Body of pancreas (tissue), 4 donors: ENCODE measurements at regions not wholly inside any gene's neighbourhood (a gene's known extent, or its start where the extent isn't known, plus 50 kb on each side); places are given as distances from the start of the nearest gene placed in this dataset.

Source experiments
- ATAC-seq: fragments of 150-250 bp; one replicate; pipeline ENCODE4 v1.9.1; 2016
- DNase-seq, 4 donors: peaks; one replicate each; pipeline ENCODE4 v3.0.0-alpha.2; 2019
- H3K27ac ChIP-seq, 4 donors: fragments of 200-600 bp; sonication (generic); 1 replicate in 3 of 4; 2 replicates in 1 of 4; pipeline versions ENCODE4 v1.5.1 to v1.6.1; 2016 to 2019; ENCODE audit warnings: mild to moderate bottlenecking in 1 of 4, mixed read lengths in 1 of 4, moderate library complexity in 1 of 4
- H3K27me3 ChIP-seq, 2 donors: fragments of 200-600 bp; sonication (generic); one replicate each; pipeline ENCODE4 v1.6.0; 2016; ENCODE audit warnings: mild to moderate bottlenecking in 1 of 2
- H3K36me3 ChIP-seq, 2 donors: fragments of 200-600 bp; sonication (generic); replicated peaks in 1 of 2; 2 replicates each; pipeline ENCODE4 v1.5.1; 2016; ENCODE audit warnings: low read depth in 2 of 2; ENCODE audit not compliant: insufficient read depth in 1 of 2
- H3K4me1 ChIP-seq: fragments of 200-600 bp; sonication (generic); one replicate; pipeline ENCODE4 v1.6.0; 2016
- H3K4me3 ChIP-seq, 2 donors: fragments of 200-600 bp; sonication (generic); 1 replicate in 1 of 2; 2 replicates in 1 of 2; pipeline ENCODE4 v1.5.1; 2016 to 2019
- H3K9me3 ChIP-seq, 3 donors: fragments of 200-600 bp; sonication (generic); 1 replicate in 2 of 3; 2 replicates in 1 of 3; pipeline ENCODE4 v1.5.1; 2016
- POLR2A ChIP-seq, 3 donors: fragments of 450-650 bp; IDR thresholded peaks; one replicate each; pipeline ENCODE4 v1.6.1; 2016; ENCODE audit warnings: antibody characterized with exemption in 3 of 3, mild to moderate bottlenecking in 2 of 3
- WGBS, 2 donors: methylation state at CpG; one replicate each; pipeline ENCODE4 v1.1.5; 2017; 5-methylcytosine and 5-hydroxymethylcytosine counted together
- intact Hi-C: fragments of 100-400 bp; cut with DNase I; formaldehyde crosslinking; loops from one replicate; pipeline ENCODE4 v1.15.1; 2023
- TF ChIP-seq, protein P1 (sequence below), 7 experiments: fragments of 450-650 bp in 4 of 7; fragments of 200-600 bp in 3 of 7; sonication (generic) in 3 of 7; IDR thresholded peaks; one replicate each; pipeline ENCODE4 v1.5.1; 2016 to 2019; ENCODE audit warnings: antibody characterized with exemption in 7 of 7

DNA sequence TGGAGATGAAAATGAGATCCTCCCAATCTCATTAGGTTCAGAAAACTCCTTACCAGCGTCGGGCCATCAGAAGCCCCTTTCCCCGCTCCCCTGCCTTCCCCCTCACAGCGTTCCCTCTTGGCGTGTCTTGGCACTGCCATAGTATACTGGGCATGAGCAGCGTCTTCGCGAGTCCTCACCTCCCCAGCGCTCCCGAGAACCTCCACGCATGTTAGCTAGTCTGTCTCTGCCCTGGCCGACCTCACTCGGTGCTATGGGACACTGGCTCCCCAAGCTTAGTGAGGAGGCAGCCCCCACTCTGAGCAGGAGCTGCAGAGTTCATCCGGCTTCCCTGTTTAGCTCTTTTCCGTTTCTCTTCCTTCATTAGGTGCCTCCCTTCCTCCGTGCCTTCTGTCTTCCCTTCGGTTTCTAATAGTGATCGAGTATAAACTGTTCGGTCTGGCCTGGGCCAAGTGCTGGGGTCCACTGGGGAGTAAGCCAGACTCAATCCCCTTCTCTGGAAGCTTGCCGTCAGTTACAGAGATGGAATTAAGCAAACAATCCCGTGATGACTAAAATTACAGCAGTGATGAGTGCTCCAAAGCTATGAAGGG lies 63.8 kb upstream of the OPCML start:
- intact Hi-C loops = no loop called here
- Histone ChIP-seq H3K4me3 (no peak overlapping the region), H3K27ac (no peak overlapping the region), H3K4me1 (no peaks in the 10 kb centered on the region), H3K9me3 (no peaks in the 10 kb centered on the region), H3K27me3 (no peaks in the 10 kb centered on the region), H3K36me3 (no peaks in the 10 kb centered on the region)
- TF ChIP-seq POLR2A (IDR thresholded peaks at IDR 0.05) = no peak
- TF ChIP-seq, protein P1, sequence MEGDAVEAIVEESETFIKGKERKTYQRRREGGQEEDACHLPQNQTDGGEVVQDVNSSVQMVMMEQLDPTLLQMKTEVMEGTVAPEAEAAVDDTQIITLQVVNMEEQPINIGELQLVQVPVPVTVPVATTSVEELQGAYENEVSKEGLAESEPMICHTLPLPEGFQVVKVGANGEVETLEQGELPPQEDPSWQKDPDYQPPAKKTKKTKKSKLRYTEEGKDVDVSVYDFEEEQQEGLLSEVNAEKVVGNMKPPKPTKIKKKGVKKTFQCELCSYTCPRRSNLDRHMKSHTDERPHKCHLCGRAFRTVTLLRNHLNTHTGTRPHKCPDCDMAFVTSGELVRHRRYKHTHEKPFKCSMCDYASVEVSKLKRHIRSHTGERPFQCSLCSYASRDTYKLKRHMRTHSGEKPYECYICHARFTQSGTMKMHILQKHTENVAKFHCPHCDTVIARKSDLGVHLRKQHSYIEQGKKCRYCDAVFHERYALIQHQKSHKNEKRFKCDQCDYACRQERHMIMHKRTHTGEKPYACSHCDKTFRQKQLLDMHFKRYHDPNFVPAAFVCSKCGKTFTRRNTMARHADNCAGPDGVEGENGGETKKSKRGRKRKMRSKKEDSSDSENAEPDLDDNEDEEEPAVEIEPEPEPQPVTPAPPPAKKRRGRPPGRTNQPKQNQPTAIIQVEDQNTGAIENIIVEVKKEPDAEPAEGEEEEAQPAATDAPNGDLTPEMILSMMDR (IDR thresholded peaks at IDR 0.05) = no peak
- WGBS, 2 donors = 73 to 75% methylated on average over 21 of the region's 21 CpGs
- DNase-seq (no peak), ATAC-seq (no peak)

DNA sequence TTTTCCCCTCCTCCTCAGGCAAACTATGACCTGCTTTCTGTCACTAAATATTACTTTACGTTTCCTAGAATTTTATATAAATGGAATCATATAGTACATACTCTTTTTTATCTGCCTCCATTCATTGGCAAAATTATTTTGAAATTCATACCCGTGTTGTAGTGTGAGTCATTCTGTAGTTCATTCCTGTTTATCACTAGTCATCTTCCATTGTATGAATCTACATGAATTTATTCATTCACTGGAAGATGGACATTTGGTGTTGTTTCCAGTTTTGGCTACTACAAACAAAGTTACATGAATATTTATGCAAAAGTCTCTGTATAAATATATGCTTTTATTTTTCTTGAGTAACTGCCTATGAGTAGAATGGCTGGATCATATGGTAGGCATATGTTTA lies 60.7 kb upstream of the OPCML start:
- TF ChIP-seq, protein P1 (IDR thresholded peaks at IDR 0.05) = no peak
- TF ChIP-seq POLR2A (IDR thresholded peaks at IDR 0.05) = no peak
- Histone ChIP-seq H3K36me3 (no peaks in the 10 kb centered on the region), H3K27me3 (no peaks in the 10 kb centered on the region), H3K9me3 (no peaks in the 10 kb centered on the region), H3K4me1 (no peaks in the 10 kb centered on the region), H3K4me3 (no peak overlapping the region), H3K27ac (no peak overlapping the region)
- DNase-seq = no peak
- no peak for ATAC-seq
- WGBS, 2 donors = 56 to 59% methylated on average over 2 of the region's 2 CpGs
- intact Hi-C loops = no loop called here

DNA sequence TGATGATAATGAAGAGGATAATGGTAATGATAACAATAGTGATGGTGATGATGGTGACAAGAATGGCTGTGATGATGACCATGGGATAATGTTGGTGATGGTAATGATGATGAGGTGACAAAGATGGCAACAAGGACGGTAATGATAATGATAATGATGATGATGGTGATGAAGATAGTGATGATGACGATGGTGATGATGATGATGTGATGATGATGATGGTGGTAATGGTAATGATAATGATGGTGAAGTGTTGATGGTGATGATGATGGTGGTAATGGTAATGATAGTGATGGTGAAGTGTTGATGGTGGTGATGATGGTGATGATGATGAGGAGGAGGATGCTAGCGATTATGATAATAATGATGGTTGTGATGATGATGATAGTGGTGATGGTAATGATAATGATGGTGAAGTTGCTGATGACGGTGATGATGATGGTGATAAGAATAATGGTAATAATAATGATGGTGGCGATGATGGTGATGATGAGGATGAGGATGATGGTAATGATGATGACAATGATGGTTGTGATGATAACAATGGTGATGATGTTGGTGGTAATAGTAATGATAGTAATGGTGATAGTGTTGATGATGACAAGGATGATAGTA lies 54.7 kb upstream of the OPCML start:
- Histone ChIP-seq H3K4me1 (no peaks in the 10 kb centered on the region), H3K9me3 (no peaks in the 10 kb centered on the region), H3K36me3 (no peaks in the 10 kb centered on the region), H3K4me3 (no peak overlapping the region), H3K27ac (no peak overlapping the region), H3K27me3 (no peaks in the 10 kb centered on the region)
- DNase-seq (no peak), ATAC-seq (no peak)
- TF ChIP-seq, protein P1 (IDR thresholded peaks at IDR 0.05) = no peak
- TF ChIP-seq POLR2A (IDR thresholded peaks at IDR 0.05) = no peak
- 68 to 74% methylated on average over 5 of the region's 5 CpGs for WGBS, 2 donors
- intact Hi-C loops = no loop called here

DNA sequence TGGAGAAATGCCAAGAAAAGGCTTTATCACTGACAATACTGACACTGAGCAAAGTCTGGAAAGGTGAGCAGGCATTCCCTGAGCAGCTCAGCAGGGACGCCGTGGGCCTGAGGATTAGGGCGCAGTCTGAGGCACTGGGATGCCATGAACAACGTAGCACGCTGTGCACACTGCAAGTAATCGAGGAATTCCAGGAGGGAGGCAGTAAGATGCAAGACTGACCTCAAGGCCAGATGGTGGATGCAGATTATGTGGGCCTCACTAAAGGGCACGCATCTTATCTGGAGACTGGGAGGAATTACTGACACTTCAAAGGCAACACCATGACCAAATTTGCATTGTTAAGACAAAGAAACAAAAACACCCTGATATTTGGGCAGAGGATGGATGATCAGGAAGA lies 50.4 kb upstream of the OPCML start:
- Histone ChIP-seq H3K9me3 (no peaks in the 10 kb centered on the region), H3K4me3 (no peak overlapping the region), H3K36me3 (no peaks in the 10 kb centered on the region), H3K4me1 (no peaks in the 10 kb centered on the region), H3K27ac (no peak overlapping the region), H3K27me3 (no peaks in the 10 kb centered on the region)
- TF ChIP-seq, protein P1 (IDR thresholded peaks at IDR 0.05) = no peak
- TF ChIP-seq POLR2A (IDR thresholded peaks at IDR 0.05) = no peak
- intact Hi-C loops = no loop called here
- WGBS, 2 donors = 33 to 37% methylated on average over 7 of the region's 7 CpGs
- ATAC-seq = no peak
- DNase-seq = no peak

DNA sequence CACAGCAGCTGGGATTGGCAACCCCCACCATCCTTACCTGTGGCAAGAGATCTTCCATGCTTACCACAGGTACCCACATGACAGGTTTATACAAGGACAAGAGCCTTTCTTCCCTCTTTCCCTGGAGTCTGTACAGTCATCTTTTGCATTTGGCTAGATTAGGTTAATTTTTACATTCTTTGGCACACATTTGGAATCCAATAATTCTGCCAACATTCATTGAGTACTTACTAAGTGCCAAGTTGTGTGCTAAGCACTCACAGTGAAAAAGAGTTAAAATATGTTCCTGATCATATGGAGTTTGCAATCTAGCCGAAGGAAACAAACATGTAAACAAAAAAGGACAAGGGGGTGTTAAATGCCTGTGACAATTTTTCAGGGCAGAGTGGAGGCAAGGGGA lies 50.0 kb upstream of the OPCML start:
- intact Hi-C loops = no loop called here
- no peak for ATAC-seq

More for the DNA sequence above, 50.0 kb upstream of the OPCML start:
- no peaks in the 10 kb centered on the region for H3K36me3 ChIP-seq
- 38 to 46% methylated on average over 1 of the region's 1 CpG for WGBS, 2 donors
- no peaks in the 10 kb centered on the region for H3K27me3 ChIP-seq
- no peak for DNase-seq
- H3K9me3 ChIP-seq = no peaks in the 10 kb centered on the region
- no peaks in the 10 kb centered on the region for H3K4me1 ChIP-seq
- no peak overlapping the region for H3K4me3 ChIP-seq
- H3K27ac ChIP-seq = no peak overlapping the region
- TF ChIP-seq, protein P1 (IDR thresholded peaks at IDR 0.05) = no peak
- no peak for TF ChIP-seq POLR2A (IDR thresholded peaks at IDR 0.05)
